HL-60 (cell line): ENCODE measurements at regions not wholly inside any gene's neighbourhood (a gene's known extent, or its start where the extent isn't known, plus 50 kb on each side); places are given as distances from the start of the nearest gene placed in this dataset.
A peak's percentile ranks its signal among the peaks of the same experiment; 100 is the strongest.
"Not testable (repeated sequence)": the region's sequence is repeated elsewhere in the genome, so short reads cannot be mapped to it uniquely, and the experiment has no call there.

Experiments used
- DNase-seq, 2 experiments: peaks; one replicate each; pipeline ENCODE4 v3.0.0-alpha.2; 2010 to 2020; ENCODE audit warnings: low read depth in 1 of 2, low spot score in 1 of 2
- H3K27ac ChIP-seq: fragments of 250-450 bp; sonication (Bioruptor Pico); replicated peaks from 2 replicates; pipeline ENCODE4 v1.5.1; 2020; ENCODE audit warnings: mild to moderate bottlenecking, moderate library complexity
- H3K27me3 ChIP-seq: fragments of 250-450 bp; sonication (Bioruptor Pico); 2 replicates; pipeline ENCODE4 v1.5.1; 2021; ENCODE audit warnings: mild to moderate bottlenecking, moderate library complexity; ENCODE audit not compliant: insufficient read depth, poor library complexity, severe bottlenecking
- H3K4me3 ChIP-seq: replicated peaks from 2 replicates; pipeline ENCODE4 v1.5.1; 2011; ENCODE audit warnings: mild to moderate bottlenecking, control low read depth, low read length; ENCODE audit not compliant: insufficient read depth
- GABPA ChIP-seq: IDR thresholded peaks from 2 replicates; pipeline ENCODE4 v1.6.1; 2012; ENCODE audit warnings: low read depth
- POLR2AphosphoS5 ChIP-seq: IDR thresholded peaks from 2 replicates; pipeline ENCODE4 v1.6.1; 2012; ENCODE audit warnings: low read depth
- SPI1 ChIP-seq: IDR thresholded peaks from 2 replicates; pipeline ENCODE4 v1.6.1; 2012; ENCODE audit warnings: low read depth, mild to moderate bottlenecking, borderline replicate concordance
- TF ChIP-seq, protein P1 (sequence below): IDR thresholded peaks from one replicate; pipeline ENCODE4 v1.5.1; 2011; ENCODE audit warnings: low read length, control low read depth, inconsistent platforms; ENCODE audit not compliant: insufficient read depth
- TF ChIP-seq, protein P2 (sequence below): IDR thresholded peaks from 2 replicates; pipeline ENCODE4 v1.6.1; 2012; ENCODE audit warnings: low read depth; ENCODE audit not compliant: insufficient replicate concordance

DNA sequence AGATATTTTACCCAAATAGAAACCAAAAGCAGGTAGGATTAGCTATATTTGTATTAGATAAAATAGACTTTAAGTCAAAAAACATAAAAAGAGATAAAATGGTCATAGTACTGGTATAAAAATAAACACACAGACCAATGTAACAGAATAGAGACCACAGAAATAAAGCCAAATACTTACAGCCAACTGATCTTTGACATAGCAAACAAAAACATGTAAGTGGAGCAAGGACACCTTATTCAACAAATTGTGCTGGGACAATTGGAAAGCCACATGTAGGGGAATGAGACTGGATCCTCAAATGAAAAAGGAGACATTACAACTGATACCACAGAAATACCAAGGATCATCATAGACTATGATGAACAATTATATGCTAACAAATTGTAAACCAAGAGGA lies 94.5 kb upstream of the SIRPG start:
- TF ChIP-seq SPI1 (no peak), POLR2AphosphoS5 (no peak), GABPA (no peak)
- TF ChIP-seq, protein P1, sequence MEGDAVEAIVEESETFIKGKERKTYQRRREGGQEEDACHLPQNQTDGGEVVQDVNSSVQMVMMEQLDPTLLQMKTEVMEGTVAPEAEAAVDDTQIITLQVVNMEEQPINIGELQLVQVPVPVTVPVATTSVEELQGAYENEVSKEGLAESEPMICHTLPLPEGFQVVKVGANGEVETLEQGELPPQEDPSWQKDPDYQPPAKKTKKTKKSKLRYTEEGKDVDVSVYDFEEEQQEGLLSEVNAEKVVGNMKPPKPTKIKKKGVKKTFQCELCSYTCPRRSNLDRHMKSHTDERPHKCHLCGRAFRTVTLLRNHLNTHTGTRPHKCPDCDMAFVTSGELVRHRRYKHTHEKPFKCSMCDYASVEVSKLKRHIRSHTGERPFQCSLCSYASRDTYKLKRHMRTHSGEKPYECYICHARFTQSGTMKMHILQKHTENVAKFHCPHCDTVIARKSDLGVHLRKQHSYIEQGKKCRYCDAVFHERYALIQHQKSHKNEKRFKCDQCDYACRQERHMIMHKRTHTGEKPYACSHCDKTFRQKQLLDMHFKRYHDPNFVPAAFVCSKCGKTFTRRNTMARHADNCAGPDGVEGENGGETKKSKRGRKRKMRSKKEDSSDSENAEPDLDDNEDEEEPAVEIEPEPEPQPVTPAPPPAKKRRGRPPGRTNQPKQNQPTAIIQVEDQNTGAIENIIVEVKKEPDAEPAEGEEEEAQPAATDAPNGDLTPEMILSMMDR = no peak
- TF ChIP-seq, protein P2, sequence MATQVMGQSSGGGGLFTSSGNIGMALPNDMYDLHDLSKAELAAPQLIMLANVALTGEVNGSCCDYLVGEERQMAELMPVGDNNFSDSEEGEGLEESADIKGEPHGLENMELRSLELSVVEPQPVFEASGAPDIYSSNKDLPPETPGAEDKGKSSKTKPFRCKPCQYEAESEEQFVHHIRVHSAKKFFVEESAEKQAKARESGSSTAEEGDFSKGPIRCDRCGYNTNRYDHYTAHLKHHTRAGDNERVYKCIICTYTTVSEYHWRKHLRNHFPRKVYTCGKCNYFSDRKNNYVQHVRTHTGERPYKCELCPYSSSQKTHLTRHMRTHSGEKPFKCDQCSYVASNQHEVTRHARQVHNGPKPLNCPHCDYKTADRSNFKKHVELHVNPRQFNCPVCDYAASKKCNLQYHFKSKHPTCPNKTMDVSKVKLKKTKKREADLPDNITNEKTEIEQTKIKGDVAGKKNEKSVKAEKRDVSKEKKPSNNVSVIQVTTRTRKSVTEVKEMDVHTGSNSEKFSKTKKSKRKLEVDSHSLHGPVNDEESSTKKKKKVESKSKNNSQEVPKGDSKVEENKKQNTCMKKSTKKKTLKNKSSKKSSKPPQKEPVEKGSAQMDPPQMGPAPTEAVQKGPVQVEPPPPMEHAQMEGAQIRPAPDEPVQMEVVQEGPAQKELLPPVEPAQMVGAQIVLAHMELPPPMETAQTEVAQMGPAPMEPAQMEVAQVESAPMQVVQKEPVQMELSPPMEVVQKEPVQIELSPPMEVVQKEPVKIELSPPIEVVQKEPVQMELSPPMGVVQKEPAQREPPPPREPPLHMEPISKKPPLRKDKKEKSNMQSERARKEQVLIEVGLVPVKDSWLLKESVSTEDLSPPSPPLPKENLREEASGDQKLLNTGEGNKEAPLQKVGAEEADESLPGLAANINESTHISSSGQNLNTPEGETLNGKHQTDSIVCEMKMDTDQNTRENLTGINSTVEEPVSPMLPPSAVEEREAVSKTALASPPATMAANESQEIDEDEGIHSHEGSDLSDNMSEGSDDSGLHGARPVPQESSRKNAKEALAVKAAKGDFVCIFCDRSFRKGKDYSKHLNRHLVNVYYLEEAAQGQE = no peak
- Histone ChIP-seq H3K27ac (no peak overlapping the region), H3K27me3 (no peaks in the 10 kb centered on the region), H3K4me3 (no peak overlapping the region)
- DNase-seq = no peak

DNA sequence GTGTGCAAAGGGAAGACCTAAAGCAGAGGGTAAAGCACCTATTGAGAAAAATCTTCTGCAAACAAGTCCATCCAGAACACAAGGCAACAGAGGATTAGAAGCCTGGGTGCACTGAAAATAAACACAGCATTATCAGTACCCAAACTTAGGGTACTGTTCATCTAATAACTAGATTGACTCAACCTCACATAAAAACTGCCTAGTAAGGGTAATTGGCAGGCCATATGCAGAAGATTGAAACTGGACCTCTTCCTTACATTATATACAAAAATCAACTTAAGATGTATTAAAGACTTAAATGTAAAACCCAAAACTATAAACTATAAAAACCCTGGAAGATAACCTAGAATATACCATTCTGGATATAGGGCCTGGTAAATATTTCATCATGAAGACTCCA lies 91.2 kb upstream of the SIRPG start:
- Histone ChIP-seq H3K27me3 (no peaks in the 10 kb centered on the region), H3K27ac (no peak overlapping the region), H3K4me3 (no peak overlapping the region)
- TF ChIP-seq, protein P2 = no peak
- TF ChIP-seq, protein P1 = no peak
- no peak for TF ChIP-seq SPI1
- no peak for TF ChIP-seq GABPA
- TF ChIP-seq POLR2AphosphoS5 = no peak
- DNase-seq = no peak

DNA sequence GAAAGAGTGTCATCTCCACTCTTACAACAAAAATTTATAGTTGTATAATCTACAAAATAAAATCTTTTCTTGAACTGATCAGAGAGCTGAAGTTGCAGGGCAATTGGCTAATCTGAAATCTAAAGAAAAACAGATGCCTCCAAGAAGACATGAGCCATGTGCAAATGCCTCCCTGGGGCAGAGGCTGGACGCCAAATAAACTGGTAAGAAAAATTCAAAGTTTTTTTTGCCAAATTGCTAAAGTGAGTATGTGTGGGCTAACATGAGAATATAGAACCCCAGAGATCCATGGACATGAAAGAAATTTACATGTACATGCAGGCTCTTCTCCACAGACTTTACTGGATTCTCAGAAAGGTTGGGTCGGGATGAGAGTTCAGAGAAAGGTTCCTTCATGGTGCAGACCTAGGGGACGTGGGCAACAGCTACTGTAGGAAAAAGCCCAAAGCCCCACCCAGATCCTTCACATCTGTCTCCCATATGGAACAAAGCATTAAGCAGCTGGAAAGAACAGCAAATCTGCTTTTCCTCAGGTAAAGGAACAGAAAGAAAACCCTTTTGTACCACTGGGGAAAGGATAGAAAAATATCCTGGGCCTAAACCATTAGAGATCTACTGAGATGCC lies 90.5 kb upstream of the SIRPG start:
- no peaks in the 10 kb centered on the region for H3K27me3 ChIP-seq
- no peak for DNase-seq
- H3K4me3 ChIP-seq = no peak overlapping the region
- H3K27ac ChIP-seq = no peak overlapping the region
- TF ChIP-seq, protein P2 = no peak
- TF ChIP-seq, protein P1 = no peak
- no peak for TF ChIP-seq POLR2AphosphoS5
- TF ChIP-seq GABPA = no peak
- no peak for TF ChIP-seq SPI1

DNA sequence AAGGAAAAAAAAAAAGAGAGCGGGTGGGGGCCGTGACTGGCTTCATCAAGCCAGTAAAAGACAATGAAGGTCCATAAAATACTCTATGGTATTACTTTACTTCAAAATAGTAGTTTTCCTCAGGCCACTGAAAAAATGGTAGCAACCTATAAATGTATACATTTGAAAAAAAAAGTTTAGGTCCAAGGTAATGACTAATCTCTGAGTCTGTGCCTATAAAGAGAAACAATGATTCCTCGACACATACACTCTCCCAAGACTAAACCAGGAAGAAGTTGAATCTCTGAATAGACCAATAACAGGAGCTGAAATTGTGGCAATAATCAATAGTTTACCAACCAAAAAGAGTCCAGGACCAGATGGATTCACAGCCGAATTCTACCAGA lies 84.5 kb upstream of the SIRPG start:
- not testable (repeated sequence) for DNase-seq

More for the DNA sequence above, 84.5 kb upstream of the SIRPG start:
- H3K27me3 ChIP-seq, H3K4me3 ChIP-seq: not testable (repeated sequence)
- H3K27ac ChIP-seq = peak overlapping the region; percentile 76
